HG03135 (cell line): ENCODE measurements at regions not wholly inside any gene's neighbourhood (a gene's known extent, or its start where the extent isn't known, plus 50 kb on each side); places are given as distances from the start of the nearest gene placed in this dataset.

Experiments
- ATAC-seq: cut with Tn5 transposase; IDR thresholded peaks from one replicate; pipeline ENCODE4 v1.9.1; 2021; ENCODE audit warnings: mild to moderate bottlenecking, moderate library complexity; ENCODE audit not compliant: unreplicated experiment

DNA sequence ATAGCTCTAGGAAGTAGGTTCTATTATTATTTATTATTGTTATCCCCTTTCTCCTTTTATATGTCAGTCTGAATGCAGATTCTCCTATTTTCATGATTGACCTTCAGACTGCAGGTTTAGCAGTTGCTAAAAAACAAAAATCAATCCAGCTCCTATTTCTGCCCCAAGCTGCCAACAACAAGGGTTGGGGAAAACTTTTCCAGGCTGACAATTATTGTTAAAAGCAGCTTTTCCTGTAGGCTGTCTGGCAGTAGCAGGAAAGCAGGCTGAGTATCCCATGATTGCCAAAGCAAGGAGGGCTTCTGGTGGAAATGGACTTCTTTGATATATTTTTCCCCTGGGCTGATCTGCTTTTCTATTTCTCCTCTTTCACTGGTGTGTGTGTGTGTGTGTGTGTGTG lies 78.0 kb upstream of the CTLA4 start:
- no peak for ATAC-seq

DNA sequence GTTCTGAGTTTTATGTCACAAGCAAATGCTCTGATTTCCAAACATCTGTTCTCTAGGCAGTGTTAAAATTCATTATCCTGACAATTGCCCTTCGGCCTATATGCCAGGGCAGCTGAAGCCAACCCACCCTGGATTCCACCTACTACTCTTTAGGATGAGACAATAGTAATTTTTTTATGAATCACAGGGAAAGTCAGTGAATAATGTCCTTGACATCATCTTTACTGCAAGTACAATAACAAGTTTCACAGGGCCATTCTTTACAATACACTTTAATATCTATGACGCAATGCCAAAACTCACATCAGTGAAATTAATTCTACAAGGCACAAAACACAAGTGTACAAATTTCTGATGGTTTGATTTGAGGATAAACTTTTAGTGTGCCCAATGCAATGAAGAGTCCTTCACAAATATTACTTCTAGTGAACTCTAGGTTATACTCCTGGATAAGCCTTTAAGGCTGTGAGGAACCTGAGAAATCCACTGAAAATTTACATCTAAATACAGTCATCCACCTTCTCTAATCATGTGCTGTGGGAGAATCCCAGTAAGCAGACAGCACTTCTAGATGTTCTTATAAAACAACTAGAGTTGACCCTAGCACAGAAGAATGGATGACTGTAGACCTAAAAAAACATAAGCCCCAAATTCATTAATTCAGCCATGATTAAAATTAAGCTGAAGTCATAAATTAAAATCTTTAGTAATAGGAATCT lies 77.3 kb upstream of the CTLA4 start:
- no peak for ATAC-seq

- ATAC-seq: no peak
Measured at GRCh38 chr2:203796248-203797010, 71.1 kb upstream of the CTLA4 start.

- ATAC-seq: no peak
Measured at GRCh38 chr2:203797276-203797675, 70.3 kb upstream of the CTLA4 start.

DNA sequence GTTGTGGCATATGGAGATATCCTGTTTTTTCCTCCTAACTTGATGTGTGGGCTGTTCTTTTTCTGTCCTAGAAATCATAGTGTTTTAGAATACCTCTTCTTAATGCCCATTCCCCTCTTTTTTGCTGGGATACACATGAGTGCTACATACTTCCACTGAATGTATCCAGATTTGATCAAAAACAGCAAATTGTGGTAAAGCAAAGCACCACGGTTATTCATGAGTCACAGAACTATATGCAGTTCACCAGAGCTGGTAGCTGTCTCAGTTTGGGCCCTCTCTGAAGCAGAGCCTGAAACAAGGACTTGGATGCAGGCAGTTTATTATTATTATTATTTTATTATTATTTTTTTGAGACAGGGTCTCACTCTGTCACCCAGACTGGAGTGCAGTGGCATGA lies 69.9 kb upstream of the CTLA4 start:
- ATAC-seq: no peak

DNA sequence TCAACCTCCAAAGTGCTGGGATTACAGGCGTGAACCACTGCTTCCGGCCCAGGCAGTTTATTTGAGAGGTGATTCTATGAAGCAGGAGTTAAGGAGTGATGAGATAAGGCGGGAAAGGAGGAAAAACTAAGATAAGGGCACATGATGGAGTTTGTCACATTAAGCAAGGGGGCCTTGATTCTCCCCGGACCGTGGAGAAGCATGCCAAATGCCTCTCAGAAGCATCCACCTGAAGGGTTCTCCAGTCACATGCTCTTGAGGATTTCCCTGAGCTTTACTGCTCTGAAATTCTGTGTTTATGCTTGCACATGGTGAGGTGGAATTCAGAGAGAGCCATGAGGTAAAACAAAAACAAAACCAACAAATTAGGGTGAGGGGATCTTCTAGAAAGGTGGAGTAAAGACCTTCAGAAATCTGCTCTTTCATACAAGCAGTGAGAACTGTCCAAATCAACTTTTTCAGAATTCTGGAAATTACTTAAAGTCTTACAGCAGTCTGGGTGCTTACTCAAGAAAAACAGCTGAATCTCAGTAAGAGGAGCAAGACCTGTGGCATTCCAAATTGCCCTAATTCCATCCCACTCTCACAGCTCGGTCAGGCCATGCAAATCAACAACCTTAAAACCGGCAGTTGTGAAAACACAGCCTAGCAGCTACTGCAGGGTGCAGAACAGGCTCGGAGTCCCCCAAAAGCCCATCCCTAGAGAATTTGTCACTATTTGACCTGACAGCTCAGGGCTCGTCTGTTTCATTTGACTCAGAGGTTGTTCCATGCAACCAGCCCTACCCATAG lies 69.1 kb upstream of the CTLA4 start:
- no peak for ATAC-seq

DNA sequence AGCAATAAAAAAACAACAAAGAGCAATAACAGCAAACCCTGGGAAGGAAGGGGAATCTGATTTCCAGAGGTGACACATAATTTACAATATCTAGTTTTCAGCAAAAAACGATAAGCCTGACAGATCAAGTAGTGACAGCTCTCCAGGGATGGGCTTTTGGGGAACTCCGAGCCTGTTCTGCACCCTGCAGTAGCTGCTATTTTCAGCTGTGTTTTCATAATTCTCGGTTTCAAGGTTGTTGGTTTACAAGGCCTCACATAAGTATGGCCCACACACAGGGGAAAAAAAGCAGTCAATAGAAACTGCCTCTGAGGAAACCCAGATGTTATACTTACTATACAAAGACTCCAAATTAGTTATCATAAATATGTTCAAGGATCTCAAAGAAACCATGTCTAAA lies 67.7 kb upstream of the CTLA4 start:
- ATAC-seq: peak; percentile 90

GRCh38 chr2:203800783-203801182 lies 66.8 kb upstream of the CTLA4 start:
- ATAC-seq: no peak

DNA sequence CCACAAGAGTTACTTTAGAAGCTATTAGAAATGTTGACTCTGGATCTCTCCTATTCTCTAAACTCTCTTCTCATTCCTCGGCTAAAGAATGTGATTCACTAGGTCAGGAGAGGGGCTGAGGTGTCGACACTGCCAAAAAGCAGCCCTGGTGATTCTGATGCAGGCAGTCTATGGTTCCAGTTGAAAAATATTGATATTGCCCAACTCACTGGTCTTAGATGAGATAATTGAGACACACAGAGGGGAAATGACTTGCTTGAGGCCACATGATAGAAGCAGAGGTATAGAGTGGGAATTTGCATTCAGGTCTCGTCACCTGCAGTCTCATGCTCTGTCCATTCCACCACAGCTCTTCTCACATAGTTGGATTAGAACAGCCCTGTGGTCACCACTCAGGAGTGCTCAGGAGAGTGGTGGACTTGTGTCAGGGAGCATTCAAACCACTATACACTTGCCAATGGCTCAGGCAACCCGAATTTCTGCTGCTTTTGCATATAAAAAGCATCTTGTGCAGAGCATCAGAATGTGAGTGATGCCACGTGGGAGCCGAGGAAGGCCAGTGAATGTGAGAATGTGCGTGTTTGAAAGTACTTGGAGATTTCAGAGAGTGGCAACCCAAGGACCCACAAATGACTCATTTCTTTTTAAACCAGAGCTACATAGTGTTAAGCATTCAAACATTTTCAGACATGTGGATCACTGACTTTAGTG lies 65.1 kb upstream of the CTLA4 start:
- no peak for ATAC-seq

GRCh38 chr2:203803053-203803429 lies 64.5 kb upstream of the CTLA4 start:
- no peak for ATAC-seq

DNA sequence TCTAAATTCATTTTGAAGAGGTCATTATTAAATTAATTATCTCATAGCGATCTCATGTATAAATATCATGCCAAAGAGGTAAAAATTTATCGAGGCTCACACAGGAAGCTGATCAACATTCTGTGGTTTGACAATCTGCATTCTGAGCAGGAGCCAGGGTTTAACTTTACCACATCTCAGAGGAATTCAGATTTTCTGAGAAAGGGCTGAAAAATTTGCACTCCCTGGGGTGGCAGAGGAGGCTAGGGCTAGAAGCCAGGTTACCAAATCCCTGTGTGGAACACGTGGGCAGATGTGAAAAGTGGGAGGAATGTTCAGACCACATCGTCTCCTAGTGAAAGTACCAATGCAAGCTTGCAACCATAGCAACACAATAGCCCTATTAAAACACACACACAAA lies 63.5 kb upstream of the CTLA4 start:
- no peak for ATAC-seq

- no peak for ATAC-seq
Measured at GRCh38 chr2:203804764-203805485, 62.6 kb upstream of the CTLA4 start.

GRCh38 chr2:203805486-203805838 lies 62.1 kb upstream of the CTLA4 start:
- ATAC-seq: no peak

- ATAC-seq: no peak
Measured at GRCh38 chr2:203806761-203807160, 60.8 kb upstream of the CTLA4 start.

GRCh38 chr2:203808046-203808750 lies 59.4 kb upstream of the CTLA4 start:
- ATAC-seq: no peak

GRCh38 chr2:203809084-203809521 lies 58.5 kb upstream of the CTLA4 start:
- ATAC-seq: no peak

DNA sequence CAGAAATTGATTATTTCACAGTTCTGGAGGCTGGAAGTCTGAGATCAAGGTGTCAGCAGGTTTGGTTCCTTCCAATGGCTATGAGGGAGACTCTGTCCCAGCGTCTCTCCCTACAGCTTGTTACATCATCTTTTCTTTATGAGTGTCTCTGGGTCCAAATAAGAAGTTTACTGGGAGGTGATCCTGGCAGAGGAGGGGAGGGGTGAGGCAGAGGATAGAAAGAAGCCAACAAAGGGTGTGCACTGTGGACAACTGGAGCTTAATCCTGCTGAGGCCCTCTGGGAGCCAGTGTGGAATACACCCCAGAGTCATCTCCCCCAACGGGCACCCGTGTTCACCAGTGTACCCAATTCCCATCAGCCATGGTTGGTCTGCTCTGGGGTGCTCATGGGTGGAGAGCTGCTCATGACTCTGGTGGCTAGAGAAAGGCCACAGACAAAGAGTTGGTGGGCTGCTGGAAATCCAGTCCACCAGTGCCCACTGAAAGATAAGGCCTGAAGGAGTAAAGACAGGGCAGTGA lies 57.5 kb upstream of the CTLA4 start:
- ATAC-seq: no peak

- no peak for ATAC-seq
Measured at GRCh38 chr2:203811491-203812221, 55.9 kb upstream of the CTLA4 start.
